ENCODE measurements at regions not wholly inside any gene's neighbourhood (a gene's known extent, or its start where the extent isn't known, plus 50 kb on each side); places are given as distances from the start of the nearest gene placed in this dataset.

DNA sequence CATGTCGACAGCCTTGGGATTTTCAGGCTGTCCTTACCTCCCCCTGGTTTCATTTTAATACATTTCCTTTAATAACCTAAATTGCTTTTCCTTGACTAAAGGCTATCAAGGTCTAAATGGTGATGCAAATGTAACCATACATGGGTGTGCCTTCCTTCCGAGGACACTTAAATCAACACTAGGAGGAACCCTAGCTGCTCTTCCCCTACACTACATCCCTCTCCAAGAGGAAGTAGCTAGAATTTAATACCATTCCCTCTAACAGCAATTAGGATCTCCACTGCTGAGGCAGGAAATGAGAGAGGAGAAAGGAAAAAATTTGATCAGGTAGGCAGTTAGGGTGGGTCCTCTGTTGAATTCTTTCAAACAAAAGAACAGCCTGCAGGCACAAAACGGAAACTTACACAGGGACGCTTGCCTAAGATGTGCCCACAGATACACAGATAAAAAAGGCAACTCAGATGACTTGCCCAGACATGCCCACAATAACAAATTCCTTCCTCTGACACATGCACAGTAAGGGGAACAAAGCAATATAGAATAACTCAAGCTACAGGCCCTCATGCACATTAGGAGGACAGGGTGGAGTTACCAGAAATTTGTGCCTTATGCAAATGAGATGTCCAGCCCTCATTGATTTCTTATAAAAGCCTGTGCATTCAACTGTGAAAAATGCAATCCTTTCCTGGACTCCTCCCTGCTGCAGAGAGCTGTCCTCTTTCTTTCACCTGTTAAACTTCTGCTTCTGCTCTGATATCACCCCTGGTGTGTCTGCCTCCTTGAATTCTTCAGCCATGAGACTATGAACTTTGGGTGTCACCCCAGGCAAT lies 1024.4 kb upstream of the CADM2 start:
- no peaks in the 10 kb centered on the region for H3K36me3 ChIP-seq
- H3K27me3 ChIP-seq: no peaks in the 10 kb centered on the region
- no peak for ATAC-seq
- no peak for DNase-seq
- no peak overlapping the region for H3K27ac ChIP-seq
- in situ Hi-C loops (cut with MboI; ENCODE audit: low sequenced_read_pairs in 4 of 4): no loop called here
- intact Hi-C loops (cut with DNase I; ENCODE audit: low total_unique reads): no loop called here
- TF ChIP-seq, protein P1, sequence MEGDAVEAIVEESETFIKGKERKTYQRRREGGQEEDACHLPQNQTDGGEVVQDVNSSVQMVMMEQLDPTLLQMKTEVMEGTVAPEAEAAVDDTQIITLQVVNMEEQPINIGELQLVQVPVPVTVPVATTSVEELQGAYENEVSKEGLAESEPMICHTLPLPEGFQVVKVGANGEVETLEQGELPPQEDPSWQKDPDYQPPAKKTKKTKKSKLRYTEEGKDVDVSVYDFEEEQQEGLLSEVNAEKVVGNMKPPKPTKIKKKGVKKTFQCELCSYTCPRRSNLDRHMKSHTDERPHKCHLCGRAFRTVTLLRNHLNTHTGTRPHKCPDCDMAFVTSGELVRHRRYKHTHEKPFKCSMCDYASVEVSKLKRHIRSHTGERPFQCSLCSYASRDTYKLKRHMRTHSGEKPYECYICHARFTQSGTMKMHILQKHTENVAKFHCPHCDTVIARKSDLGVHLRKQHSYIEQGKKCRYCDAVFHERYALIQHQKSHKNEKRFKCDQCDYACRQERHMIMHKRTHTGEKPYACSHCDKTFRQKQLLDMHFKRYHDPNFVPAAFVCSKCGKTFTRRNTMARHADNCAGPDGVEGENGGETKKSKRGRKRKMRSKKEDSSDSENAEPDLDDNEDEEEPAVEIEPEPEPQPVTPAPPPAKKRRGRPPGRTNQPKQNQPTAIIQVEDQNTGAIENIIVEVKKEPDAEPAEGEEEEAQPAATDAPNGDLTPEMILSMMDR (IDR thresholded peaks at IDR 0.05 in 4 of 5, conservative IDR thresholded peaks at IDR 0.05 in 1 of 5): no peak
- no peak for TF ChIP-seq POLR2A (IDR thresholded peaks at IDR 0.05)
- no peak overlapping the region for H3K4me3 ChIP-seq
- H3K4me1 ChIP-seq: no peaks in the 10 kb centered on the region
- no peaks in the 10 kb centered on the region for H3K9me3 ChIP-seq

GRCh38 chr3:83938491-83938890 lies 1020.3 kb upstream of the CADM2 start:
- Histone ChIP-seq H3K27me3 (no peaks in the 10 kb centered on the region), H3K4me1 (no peaks in the 10 kb centered on the region), H3K27ac (no peak overlapping the region), H3K4me3 (no peak overlapping the region), H3K9me3 (no peaks in the 10 kb centered on the region), H3K36me3 (no peaks in the 10 kb centered on the region)
- DNase-seq (no peak), ATAC-seq (no peak)
- in situ Hi-C loops (cut with MboI; ENCODE audit: low sequenced_read_pairs in 4 of 4): no loop called here
- intact Hi-C loops (cut with DNase I; ENCODE audit: low total_unique reads): no loop called here
- TF ChIP-seq, protein P1 (IDR thresholded peaks at IDR 0.05 in 4 of 5, conservative IDR thresholded peaks at IDR 0.05 in 1 of 5): no peak
- TF ChIP-seq POLR2A (IDR thresholded peaks at IDR 0.05): no peak

- no peak for TF ChIP-seq POLR2A (IDR thresholded peaks at IDR 0.05)
- TF ChIP-seq, protein P1 (IDR thresholded peaks at IDR 0.05 in 4 of 5, conservative IDR thresholded peaks at IDR 0.05 in 1 of 5): no peak
- ATAC-seq: peak; percentile 88 to 90
- intact Hi-C loops (cut with DNase I; ENCODE audit: low total_unique reads) (no loop called here), in situ Hi-C loops (cut with MboI; ENCODE audit: low sequenced_read_pairs in 4 of 4) (no loop called here)
- Histone ChIP-seq H3K4me3 (no peak overlapping the region), H3K27ac (peak overlapping the region in 1 of 4 donors; percentile 55), H3K36me3 (no peaks in the 10 kb centered on the region), H3K4me1 (no peaks in the 10 kb centered on the region), H3K9me3 (no peaks in the 10 kb centered on the region), H3K27me3 (no peaks in the 10 kb centered on the region)
- DNase-seq: peak; percentile 17 to 51
Measured at GRCh38 chr3:83941990-83942745, 1016.6 kb upstream of the CADM2 start.

DNA sequence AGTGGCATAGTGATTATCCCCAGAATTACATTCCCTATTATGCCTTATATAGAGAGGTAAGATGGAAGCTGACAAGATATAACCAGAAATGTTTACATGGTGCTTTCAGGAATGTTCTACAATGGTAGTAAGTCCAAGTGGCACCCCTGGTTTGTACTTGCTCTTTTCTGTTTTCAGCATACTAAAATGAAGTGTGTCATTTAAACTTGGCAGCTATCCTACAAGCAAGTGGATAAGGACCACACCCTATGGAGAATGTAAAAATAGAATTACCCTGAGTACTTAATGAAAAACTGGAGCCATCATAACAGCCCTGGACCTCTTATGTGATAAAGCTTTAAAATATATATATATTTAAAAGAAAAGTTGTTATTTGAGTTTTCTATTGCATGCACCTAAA lies 1012.7 kb upstream of the CADM2 start:
- Histone ChIP-seq H3K4me1 (no peaks in the 10 kb centered on the region), H3K4me3 (no peak overlapping the region), H3K27ac (no peak overlapping the region), H3K36me3 (no peaks in the 10 kb centered on the region), H3K9me3 (no peaks in the 10 kb centered on the region), H3K27me3 (no peaks in the 10 kb centered on the region)
- in situ Hi-C loops (cut with MboI; ENCODE audit: low sequenced_read_pairs in 4 of 4) (no loop called here), intact Hi-C loops (cut with DNase I; ENCODE audit: low total_unique reads) (no loop called here)
- TF ChIP-seq POLR2A (IDR thresholded peaks at IDR 0.05): no peak
- TF ChIP-seq, protein P1 (IDR thresholded peaks at IDR 0.05 in 4 of 5, conservative IDR thresholded peaks at IDR 0.05 in 1 of 5): no peak
- DNase-seq (no peak), ATAC-seq (no peak)

All from gastrocnemius medialis (tissue), 4 donors.